ENCODE measurements at regions not wholly inside any gene's neighbourhood (a gene's known extent, or its start where the extent isn't known, plus 50 kb on each side); places are given as distances from the start of the nearest gene placed in this dataset.

- CTCF ChIA-PET, result no interaction called here
- TF ChIP-seq, protein P1, sequence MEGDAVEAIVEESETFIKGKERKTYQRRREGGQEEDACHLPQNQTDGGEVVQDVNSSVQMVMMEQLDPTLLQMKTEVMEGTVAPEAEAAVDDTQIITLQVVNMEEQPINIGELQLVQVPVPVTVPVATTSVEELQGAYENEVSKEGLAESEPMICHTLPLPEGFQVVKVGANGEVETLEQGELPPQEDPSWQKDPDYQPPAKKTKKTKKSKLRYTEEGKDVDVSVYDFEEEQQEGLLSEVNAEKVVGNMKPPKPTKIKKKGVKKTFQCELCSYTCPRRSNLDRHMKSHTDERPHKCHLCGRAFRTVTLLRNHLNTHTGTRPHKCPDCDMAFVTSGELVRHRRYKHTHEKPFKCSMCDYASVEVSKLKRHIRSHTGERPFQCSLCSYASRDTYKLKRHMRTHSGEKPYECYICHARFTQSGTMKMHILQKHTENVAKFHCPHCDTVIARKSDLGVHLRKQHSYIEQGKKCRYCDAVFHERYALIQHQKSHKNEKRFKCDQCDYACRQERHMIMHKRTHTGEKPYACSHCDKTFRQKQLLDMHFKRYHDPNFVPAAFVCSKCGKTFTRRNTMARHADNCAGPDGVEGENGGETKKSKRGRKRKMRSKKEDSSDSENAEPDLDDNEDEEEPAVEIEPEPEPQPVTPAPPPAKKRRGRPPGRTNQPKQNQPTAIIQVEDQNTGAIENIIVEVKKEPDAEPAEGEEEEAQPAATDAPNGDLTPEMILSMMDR (conservative IDR thresholded peaks at IDR 0.05; ENCODE audit: low read depth), result no peak
- DNase-seq (ENCODE audit: low spot score), result no peak
Observed at GRCh38 chr1:69497441-69498221, 70.1 kb upstream of the LRRC7 start.

DNA sequence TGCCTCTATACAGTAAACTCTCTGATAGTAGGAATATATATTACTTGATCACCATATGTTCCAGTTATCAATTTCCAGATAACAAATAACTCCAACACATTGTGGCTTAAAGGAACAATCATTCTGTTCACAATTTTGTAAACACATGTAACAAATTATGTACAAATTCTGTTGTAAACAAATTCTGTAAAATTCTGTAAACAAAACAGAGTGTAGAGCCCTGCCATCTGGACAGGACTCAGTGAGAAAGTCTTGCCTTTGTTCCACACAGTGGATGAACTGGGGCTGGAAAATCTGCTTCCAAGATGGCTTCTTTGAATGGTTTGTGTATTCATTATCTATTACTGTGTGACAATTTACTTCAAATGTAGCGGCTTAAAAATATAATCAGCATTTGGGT, 69.0 kb upstream of the LRRC7 start:
- CTCF ChIA-PET, result no interaction called here
- DNase-seq (ENCODE audit: low spot score), result no peak
- no peak overlapping the region for H3K27ac ChIP-seq
- POLR2A ChIA-PET (ENCODE audit: low non-redundant PET), result no interaction called here
- TF ChIP-seq, protein P1 (conservative IDR thresholded peaks at IDR 0.05; ENCODE audit: low read depth), result no peak

More at GRCh38 chr1:69497441-69498221, 70.1 kb upstream of the LRRC7 start:
- POLR2A ChIA-PET (ENCODE audit: low non-redundant PET), result no interaction called here
- H3K27ac ChIP-seq, result no peak overlapping the region

DNA sequence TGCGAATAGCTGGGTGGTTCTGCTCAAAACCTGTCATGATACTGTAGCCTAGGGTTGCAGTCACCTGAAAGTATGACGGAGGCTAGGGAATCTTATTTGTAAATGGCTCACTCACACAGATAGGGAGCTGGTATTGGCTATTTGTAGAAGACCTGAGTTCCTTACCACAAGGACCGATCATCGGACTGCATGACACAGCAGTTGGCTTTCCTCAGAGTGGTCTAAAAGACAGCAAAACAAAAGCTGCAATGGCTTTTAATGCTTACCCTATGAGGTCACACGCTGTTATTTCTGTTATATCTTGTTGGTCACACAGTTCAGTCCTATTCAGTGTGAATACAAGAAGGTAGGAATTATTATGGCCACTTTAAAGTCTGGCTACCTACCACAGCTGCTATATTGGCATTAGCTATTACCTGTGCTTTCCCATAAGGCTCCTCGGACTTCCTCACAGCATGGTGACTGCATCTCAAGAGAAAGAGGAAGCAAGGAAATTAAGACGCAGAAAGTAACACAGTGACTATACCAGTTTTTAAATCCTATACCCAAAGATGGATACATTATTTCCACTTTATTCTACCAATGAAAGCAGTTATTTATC, 68.4 kb upstream of the LRRC7 start:
- H3K27ac ChIP-seq, result no peak overlapping the region
- POLR2A ChIA-PET (ENCODE audit: low non-redundant PET), result no interaction called here
- TF ChIP-seq, protein P1 (conservative IDR thresholded peaks at IDR 0.05; ENCODE audit: low read depth), result no peak
- DNase-seq (ENCODE audit: low spot score), result no peak
- CTCF ChIA-PET, result no interaction called here

GRCh38 chr1:69502991-69503390, 64.7 kb upstream of the LRRC7 start:
- no peak for DNase-seq (ENCODE audit: low spot score)
- ChIA-PET POLR2A (ENCODE audit: low non-redundant PET) (no interaction called here), CTCF (no interaction called here)
- no peak overlapping the region for H3K27ac ChIP-seq
- TF ChIP-seq, protein P1 (conservative IDR thresholded peaks at IDR 0.05; ENCODE audit: low read depth), result no peak

DNA sequence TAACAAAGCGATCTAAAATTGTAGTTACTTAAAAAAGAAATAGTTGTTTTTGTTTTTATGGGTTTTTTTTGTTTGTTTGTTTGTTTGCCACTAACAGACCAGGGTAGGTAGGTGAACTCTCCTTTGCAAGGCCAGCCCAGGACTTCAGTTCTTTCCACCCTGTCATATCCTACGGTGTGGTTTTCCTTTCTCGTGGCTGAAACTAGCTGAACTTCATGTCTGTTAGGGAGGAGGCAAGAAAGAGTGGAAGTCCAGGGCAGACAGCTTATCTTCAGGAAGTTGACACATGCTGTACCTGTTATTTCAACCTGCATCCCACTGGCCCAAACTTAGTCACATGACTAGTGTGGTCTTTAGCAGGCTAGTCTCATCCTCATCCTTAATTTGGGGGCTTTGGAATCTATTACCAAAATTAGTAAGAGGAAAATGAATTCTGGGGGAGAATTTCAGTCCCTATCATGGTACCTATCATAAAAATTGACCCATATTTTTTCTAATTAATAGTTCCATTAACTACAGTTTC, 62.9 kb upstream of the LRRC7 start:
- TF ChIP-seq, protein P1 (conservative IDR thresholded peaks at IDR 0.05; ENCODE audit: low read depth), result no peak
- CTCF ChIA-PET, result no interaction called here
- POLR2A ChIA-PET (ENCODE audit: low non-redundant PET), result no interaction called here

DNA sequence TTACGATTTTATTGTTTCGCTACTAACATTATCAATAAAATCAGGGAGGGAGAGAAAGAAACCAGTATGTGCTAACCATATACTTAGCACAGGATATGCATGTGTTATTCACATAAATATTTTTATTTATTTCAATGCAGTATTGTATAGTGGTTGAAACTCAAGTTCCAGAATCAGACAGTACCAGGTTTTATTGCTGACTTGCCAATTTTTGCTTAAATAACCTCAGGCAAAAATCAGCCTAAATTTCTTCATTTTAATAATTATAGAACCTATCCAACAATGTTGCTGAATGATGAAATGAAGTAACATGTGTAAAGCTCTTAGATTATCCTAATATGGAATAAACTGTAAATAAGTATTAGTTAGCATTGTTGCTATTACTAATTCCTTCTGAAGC, 61.4 kb upstream of the LRRC7 start:
- DNase-seq (ENCODE audit: low spot score), result no peak
- POLR2A ChIA-PET (ENCODE audit: low non-redundant PET), result no interaction called here
- H3K27ac ChIP-seq, result no peak overlapping the region
- CTCF ChIA-PET, result no interaction called here
- TF ChIP-seq, protein P1 (conservative IDR thresholded peaks at IDR 0.05; ENCODE audit: low read depth), result no peak

More for the DNA sequence above, 62.9 kb upstream of the LRRC7 start:
- DNase-seq (ENCODE audit: low spot score), result no peak
- H3K27ac ChIP-seq, result no peak overlapping the region

All from RWPE1 (cell line).